ENCODE measurements at regions not wholly inside any gene's neighbourhood (a gene's known extent, or its start where the extent isn't known, plus 50 kb on each side); places are given as distances from the start of the nearest gene placed in this dataset.

GRCh38 chr6:21730533-21730932 lies 137.0 kb downstream of the SOX4 start:
- TF ChIP-seq, protein P1, sequence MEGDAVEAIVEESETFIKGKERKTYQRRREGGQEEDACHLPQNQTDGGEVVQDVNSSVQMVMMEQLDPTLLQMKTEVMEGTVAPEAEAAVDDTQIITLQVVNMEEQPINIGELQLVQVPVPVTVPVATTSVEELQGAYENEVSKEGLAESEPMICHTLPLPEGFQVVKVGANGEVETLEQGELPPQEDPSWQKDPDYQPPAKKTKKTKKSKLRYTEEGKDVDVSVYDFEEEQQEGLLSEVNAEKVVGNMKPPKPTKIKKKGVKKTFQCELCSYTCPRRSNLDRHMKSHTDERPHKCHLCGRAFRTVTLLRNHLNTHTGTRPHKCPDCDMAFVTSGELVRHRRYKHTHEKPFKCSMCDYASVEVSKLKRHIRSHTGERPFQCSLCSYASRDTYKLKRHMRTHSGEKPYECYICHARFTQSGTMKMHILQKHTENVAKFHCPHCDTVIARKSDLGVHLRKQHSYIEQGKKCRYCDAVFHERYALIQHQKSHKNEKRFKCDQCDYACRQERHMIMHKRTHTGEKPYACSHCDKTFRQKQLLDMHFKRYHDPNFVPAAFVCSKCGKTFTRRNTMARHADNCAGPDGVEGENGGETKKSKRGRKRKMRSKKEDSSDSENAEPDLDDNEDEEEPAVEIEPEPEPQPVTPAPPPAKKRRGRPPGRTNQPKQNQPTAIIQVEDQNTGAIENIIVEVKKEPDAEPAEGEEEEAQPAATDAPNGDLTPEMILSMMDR (IDR thresholded peaks at IDR 0.05), result no peak
- TF ChIP-seq, protein P2, sequence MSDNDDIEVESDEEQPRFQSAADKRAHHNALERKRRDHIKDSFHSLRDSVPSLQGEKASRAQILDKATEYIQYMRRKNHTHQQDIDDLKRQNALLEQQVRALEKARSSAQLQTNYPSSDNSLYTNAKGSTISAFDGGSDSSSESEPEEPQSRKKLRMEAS (IDR thresholded peaks at IDR 0.05; ENCODE audit: low read depth), result no peak
- no peak for TF ChIP-seq GATA2 (CRISPR knock-in tag; IDR thresholded peaks at IDR 0.05)
- TF ChIP-seq EZH2phosphoT487 (IDR thresholded peaks at IDR 0.05; ENCODE audit: borderline replicate concordance, low read depth), result no peak
- TF ChIP-seq, protein P3, sequence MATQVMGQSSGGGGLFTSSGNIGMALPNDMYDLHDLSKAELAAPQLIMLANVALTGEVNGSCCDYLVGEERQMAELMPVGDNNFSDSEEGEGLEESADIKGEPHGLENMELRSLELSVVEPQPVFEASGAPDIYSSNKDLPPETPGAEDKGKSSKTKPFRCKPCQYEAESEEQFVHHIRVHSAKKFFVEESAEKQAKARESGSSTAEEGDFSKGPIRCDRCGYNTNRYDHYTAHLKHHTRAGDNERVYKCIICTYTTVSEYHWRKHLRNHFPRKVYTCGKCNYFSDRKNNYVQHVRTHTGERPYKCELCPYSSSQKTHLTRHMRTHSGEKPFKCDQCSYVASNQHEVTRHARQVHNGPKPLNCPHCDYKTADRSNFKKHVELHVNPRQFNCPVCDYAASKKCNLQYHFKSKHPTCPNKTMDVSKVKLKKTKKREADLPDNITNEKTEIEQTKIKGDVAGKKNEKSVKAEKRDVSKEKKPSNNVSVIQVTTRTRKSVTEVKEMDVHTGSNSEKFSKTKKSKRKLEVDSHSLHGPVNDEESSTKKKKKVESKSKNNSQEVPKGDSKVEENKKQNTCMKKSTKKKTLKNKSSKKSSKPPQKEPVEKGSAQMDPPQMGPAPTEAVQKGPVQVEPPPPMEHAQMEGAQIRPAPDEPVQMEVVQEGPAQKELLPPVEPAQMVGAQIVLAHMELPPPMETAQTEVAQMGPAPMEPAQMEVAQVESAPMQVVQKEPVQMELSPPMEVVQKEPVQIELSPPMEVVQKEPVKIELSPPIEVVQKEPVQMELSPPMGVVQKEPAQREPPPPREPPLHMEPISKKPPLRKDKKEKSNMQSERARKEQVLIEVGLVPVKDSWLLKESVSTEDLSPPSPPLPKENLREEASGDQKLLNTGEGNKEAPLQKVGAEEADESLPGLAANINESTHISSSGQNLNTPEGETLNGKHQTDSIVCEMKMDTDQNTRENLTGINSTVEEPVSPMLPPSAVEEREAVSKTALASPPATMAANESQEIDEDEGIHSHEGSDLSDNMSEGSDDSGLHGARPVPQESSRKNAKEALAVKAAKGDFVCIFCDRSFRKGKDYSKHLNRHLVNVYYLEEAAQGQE (IDR thresholded peaks at IDR 0.05; ENCODE audit: low read depth, low read length), result no peak
- TF ChIP-seq POLR2AphosphoS5 (IDR thresholded peaks at IDR 0.05; ENCODE audit: low read depth, low read length), result no peak
- TF ChIP-seq SIN3A (IDR thresholded peaks at IDR 0.05; ENCODE audit: borderline replicate concordance, low read depth, low read length), result no peak
- no peak for TF ChIP-seq MEF2A (IDR thresholded peaks at IDR 0.05; ENCODE audit: borderline replicate concordance, low read depth)
- no peak for TF ChIP-seq FOSL2 (IDR thresholded peaks at IDR 0.05; ENCODE audit: borderline replicate concordance, low read depth)
